K562 (cell line): ENCODE measurements at regions not wholly inside any gene's neighbourhood (a gene's known extent, or its start where the extent isn't known, plus 50 kb on each side); places are given as distances from the start of the nearest gene placed in this dataset.

Experiments used
- HES1 ChIP-seq: fragments of 450-650 bp; IDR thresholded peaks from 2 replicates; pipeline ENCODE4 v1.6.1; 2016; ENCODE audit warnings: low read depth, mild to moderate bottlenecking, moderate library complexity
- HMG20B ChIP-seq: fragments of 250-450 bp; sonication (Bioruptor Pico); IDR thresholded peaks from 2 replicates; pipeline ENCODE4 v1.5.0; 2021; ENCODE audit warnings: mild to moderate bottlenecking
- POLR3A ChIP-seq: IDR thresholded peaks from 2 replicates; pipeline ENCODE4 v1.6.1; 2011; ENCODE audit warnings: borderline replicate concordance, mild to moderate bottlenecking, moderate library complexity; ENCODE audit not compliant: insufficient read length, insufficient read depth; ENCODE audit errors: extremely low read depth
- RBM34 ChIP-seq: fragments of 200-400 bp; formaldehyde crosslinking; IDR thresholded peaks from 2 replicates; pipeline ENCODE4 v1.6.1; 2018; ENCODE audit warnings: low read length, borderline replicate concordance; ENCODE audit not compliant: insufficient read depth
- SAFB2 ChIP-seq: fragments of 200-400 bp; formaldehyde crosslinking; IDR thresholded peaks from 2 replicates; pipeline ENCODE4 v1.6.1; 2018; ENCODE audit warnings: borderline replicate concordance, low read length, low read depth, moderate library complexity; ENCODE audit not compliant: severe bottlenecking
- SFPQ ChIP-seq: fragments of 200-400 bp; formaldehyde crosslinking; IDR thresholded peaks from 2 replicates; pipeline ENCODE4 v1.6.1; 2017; ENCODE audit warnings: mild to moderate bottlenecking, low read depth, low read length, moderate library complexity
- UBTF ChIP-seq, 2 experiments: IDR thresholded peaks; 2 replicates each; pipeline ENCODE4 v1.6.1; 2012; ENCODE audit warnings: improper control_type of control experiment in 2 of 2, low read depth in 2 of 2, low read length in 2 of 2, borderline replicate concordance in 1 of 2
- ZC3H11A ChIP-seq: IDR thresholded peaks from 2 replicates; pipeline ENCODE4 v1.6.1; 2012; ENCODE audit warnings: low read depth, low read length, improper control_type of control experiment
- ZNF134 ChIP-seq: fragments of 250-450 bp; sonication (Bioruptor Pico); conservative IDR thresholded peaks from 2 replicates; pipeline ENCODE4 v1.4.0; 2020
- ZNF143 ChIP-seq: sonication (generic); formaldehyde crosslinking; IDR thresholded peaks from 2 replicates; pipeline ENCODE4 v1.9.0; 2022; ENCODE audit warnings: mild to moderate bottlenecking, missing genetic modification reagents
- ZNF318 ChIP-seq, 2 experiments: fragments of 450-650 bp; IDR thresholded peaks; 2 replicates each; pipeline ENCODE4 v1.6.1; 2016; ENCODE audit warnings: mild to moderate bottlenecking in 2 of 2, borderline replicate concordance in 1 of 2, low read depth in 1 of 2, moderate library complexity in 1 of 2
- ZNF644 ChIP-seq: fragments of 200-800 bp; sonication (Bioruptor generic); IDR thresholded peaks from 2 replicates; pipeline ENCODE4 v1.6.1; 2016; ENCODE audit warnings: low read depth, missing genetic modification characterization, missing compliant biosample characterization

GRCh38 chr7:106501605-106502580 lies 159.1 kb downstream of the CCDC71L start (continued):
- TF ChIP-seq SFPQ (no peak), UBTF (IDR thresholded peaks at IDR 0.05; ENCODE audit: borderline replicate concordance in 1 of 2, low read depth in 2 of 2, low read length in 2 of 2) (no peak), SAFB2 (no peak), RBM34 (no peak), POLR3A (no peak), HMG20B (no peak), HES1 (no peak), ZNF143 (CRISPR knock-in tag) (no peak), ZNF318 (IDR thresholded peaks at IDR 0.05; ENCODE audit: borderline replicate concordance in 1 of 2, low read depth in 1 of 2) (no peak), ZNF644 (tag) (peak; percentile 94), ZNF134 (no peak), ZC3H11A (no peak)
